IMR-90 (cell line): ENCODE measurements at regions not wholly inside any gene's neighbourhood (a gene's known extent, or its start where the extent isn't known, plus 50 kb on each side); places are given as distances from the start of the nearest gene placed in this dataset.
A peak's percentile ranks its signal among the peaks of the same experiment; 100 is the strongest.

Experiments used
- ATAC-seq: fragments of 200-7000 bp; cut with Tn5 transposase; 2 replicates; pipeline ENCODE4 v1.9.1; 2020; ENCODE audit warnings: low read depth, mild to moderate bottlenecking, moderate library complexity
- BruUV-seq: library from RNA; stranded (reverse); fragments of 400-500 nt; replicated peaks from 2 replicates; lab custom pipeline; 2021; lab: Mats Ljungman, UMichigan
- CTCF ChIA-PET: fragments of 300-600 bp; formaldehyde crosslinking; extraction: SDS; loops from one replicate; lab custom pipeline; 2021; ENCODE audit warnings: antibody characterized with exemption; lab: Yijun Ruan, JAX
- POLR2A ChIA-PET: fragments of 300-600 bp; sonication (Branson Sonifier 250); formaldehyde crosslinking; loops from one replicate; lab custom pipeline; 2022; ENCODE audit warnings: antibody characterized with exemption; ENCODE audit not compliant: unreplicated experiment; lab: Charles Lee
- DNase-seq: peaks from one replicate; pipeline ENCODE4 v3.0.0; 2013
- H2AFZ ChIP-seq: replicated peaks from 2 replicates; pipeline ENCODE3; 2013; ENCODE audit warnings: low read length, mild to moderate bottlenecking; ENCODE audit not compliant: poor library complexity
- H2AK5ac ChIP-seq: 2 replicates; pipeline ENCODE4 v1.6.1; 2013; ENCODE audit warnings: low read depth, low read length, inconsistent platforms
- H2AK9ac ChIP-seq: replicated peaks from 2 replicates; pipeline ENCODE3; 2013; ENCODE audit warnings: mild to moderate bottlenecking, low read depth, low read length, moderate library complexity; ENCODE audit not compliant: poor library complexity
- H2BK120ac ChIP-seq: 2 replicates; pipeline ENCODE4 v1.6.1; 2013; ENCODE audit warnings: low read depth, low read length, inconsistent platforms
- H2BK15ac ChIP-seq: 3 replicates; pipeline ENCODE4 v1.6.1; 2013; ENCODE audit warnings: low read depth, low read length, inconsistent platforms
- H2BK20ac ChIP-seq: 2 replicates; pipeline ENCODE4 v1.6.1; 2013; ENCODE audit warnings: low read depth, mild to moderate bottlenecking, inconsistent platforms, low read length, moderate library complexity
- H2BK5ac ChIP-seq: 2 replicates; pipeline ENCODE4 v1.6.1; 2013; ENCODE audit warnings: mild to moderate bottlenecking, low read depth, low read length, inconsistent platforms; ENCODE audit not compliant: poor library complexity, severe bottlenecking
- H3K14ac ChIP-seq: replicated peaks from 2 replicates; pipeline ENCODE4 v1.6.1; 2013; ENCODE audit warnings: low read depth, low read length, inconsistent platforms
- H3K18ac ChIP-seq: 2 replicates; pipeline ENCODE4 v1.6.1; 2013; ENCODE audit warnings: low read depth, low read length, control low read depth
- H3K23ac ChIP-seq: 2 replicates; pipeline ENCODE4 v1.6.1; 2013; ENCODE audit warnings: low read depth, low read length, inconsistent platforms
- H3K27ac ChIP-seq: 2 replicates; pipeline ENCODE4 v1.5.1; 2013; ENCODE audit warnings: mild to moderate bottlenecking, control low read depth, low read length; ENCODE audit not compliant: insufficient read depth
- H3K27me3 ChIP-seq: 2 replicates; pipeline ENCODE4 v1.6.1; 2013; ENCODE audit warnings: low read length; ENCODE audit not compliant: control insufficient read depth, insufficient read depth
- H3K36me3 ChIP-seq: 2 replicates; pipeline ENCODE4 v1.6.1; 2013; ENCODE audit warnings: low read length, mixed read lengths; ENCODE audit not compliant: control insufficient read depth, insufficient read depth
- H3K4ac ChIP-seq: 2 replicates; pipeline ENCODE4 v1.6.1; 2013; ENCODE audit warnings: low read depth, low read length, inconsistent platforms
- H3K4me1 ChIP-seq: 2 replicates; pipeline ENCODE4 v1.6.1; 2013; ENCODE audit warnings: low read length, mixed read lengths; ENCODE audit not compliant: control insufficient read depth, insufficient read depth
- H3K4me2 ChIP-seq: 2 replicates; pipeline ENCODE4 v1.6.1; 2013; ENCODE audit warnings: low read depth, mild to moderate bottlenecking, control low read depth, low read length, moderate library complexity
- H3K4me3 ChIP-seq: 2 replicates; pipeline ENCODE4 v1.5.1; 2013; ENCODE audit warnings: low read depth, mild to moderate bottlenecking, control low read depth, low read length, moderate library complexity; ENCODE audit not compliant: insufficient read depth
- H3K56ac ChIP-seq: 2 replicates; pipeline ENCODE4 v1.6.1; 2013; ENCODE audit warnings: low read length, inconsistent platforms; ENCODE audit not compliant: insufficient read depth; ENCODE audit errors: extremely low read depth
- H3K79me1 ChIP-seq, 2 experiments: 2 replicates each; pipeline ENCODE4 v1.6.1; 2013; ENCODE audit warnings: low read length in 2 of 2, inconsistent platforms in 1 of 2, low read depth in 1 of 2
- H3K9ac ChIP-seq: 2 replicates; pipeline ENCODE4 v1.6.1; 2013; ENCODE audit warnings: low read depth, low read length, control low read depth
- H3K9me1 ChIP-seq: 2 replicates; pipeline ENCODE4 v1.6.1; 2013; ENCODE audit warnings: low read length, inconsistent platforms; ENCODE audit not compliant: insufficient read depth
- H3K9me3 ChIP-seq: 2 replicates; pipeline ENCODE4 v1.6.1; 2013; ENCODE audit warnings: low read length; ENCODE audit not compliant: control insufficient read depth, insufficient read depth
- H4K20me1 ChIP-seq: 2 replicates; pipeline ENCODE4 v1.6.1; 2013; ENCODE audit warnings: low read length, inconsistent platforms; ENCODE audit not compliant: insufficient read depth
- H4K5ac ChIP-seq: 2 replicates; pipeline ENCODE4 v1.6.1; 2013; ENCODE audit warnings: mild to moderate bottlenecking, low read depth, low read length, control low read depth
- H4K8ac ChIP-seq, 2 experiments: 2 replicates each; pipeline ENCODE4 v1.6.1; 2013; ENCODE audit warnings: low read depth in 2 of 2, low read length in 2 of 2, control low read depth in 1 of 2, inconsistent platforms in 1 of 2
- H4K91ac ChIP-seq: 2 replicates; pipeline ENCODE4 v1.6.1; 2013; ENCODE audit warnings: low read depth, low read length, inconsistent platforms; ENCODE audit not compliant: insufficient read depth
- BHLHE40 ChIP-seq: fragments of 150-350 bp; IDR thresholded peaks from 2 replicates; pipeline ENCODE4 v1.6.1; 2016; ENCODE audit warnings: mild to moderate bottlenecking, low read depth, low read length
- CEBPB ChIP-seq: IDR thresholded peaks from 2 replicates; pipeline ENCODE4 v1.6.1; 2012; ENCODE audit warnings: low read depth, low read length, improper control_type of control experiment
- MAFK ChIP-seq: IDR thresholded peaks from 2 replicates; pipeline ENCODE4 v1.6.1; 2012; ENCODE audit warnings: low read depth, low read length, improper control_type of control experiment
- MAZ ChIP-seq: IDR thresholded peaks from 2 replicates; pipeline ENCODE4 v1.6.1; 2012; ENCODE audit warnings: low read depth, mild to moderate bottlenecking, low read length, improper control_type of control experiment, moderate library complexity, borderline replicate concordance
- MXI1 ChIP-seq: IDR thresholded peaks from 2 replicates; pipeline ENCODE4 v1.6.1; 2012; ENCODE audit warnings: low read depth, mild to moderate bottlenecking, low read length, moderate library complexity, borderline replicate concordance
- NFE2L2 ChIP-seq: fragments of 150-350 bp; IDR thresholded peaks from 2 replicates; pipeline ENCODE4 v1.6.1; 2016; ENCODE audit warnings: low read depth, mild to moderate bottlenecking, low read length
- POLR2A ChIP-seq: IDR thresholded peaks from 2 replicates; pipeline ENCODE4 v1.6.1; 2012; ENCODE audit warnings: mild to moderate bottlenecking, low read depth, low read length
- RAD21 ChIP-seq: IDR thresholded peaks from 2 replicates; pipeline ENCODE4 v1.6.1; 2012; ENCODE audit warnings: low read length, improper control_type of control experiment
- RCOR1 ChIP-seq: IDR thresholded peaks from 2 replicates; pipeline ENCODE4 v1.6.1; 2012; ENCODE audit warnings: mild to moderate bottlenecking, low read length, improper control_type of control experiment; ENCODE audit not compliant: insufficient replicate concordance
- SMC3 ChIP-seq: fragments of 150-350 bp; IDR thresholded peaks from 2 replicates; pipeline ENCODE4 v1.6.1; 2016; ENCODE audit warnings: low read depth, mild to moderate bottlenecking, antibody characterized with exemption, low read length, moderate library complexity
- WGBS, 2 experiments: methylation state at CpG; one replicate each; pipeline versions ENCODE4 v1.1.5 to v1.1.7; 2013; ENCODE audit warnings: missing lambda C conversion rate in 2 of 2; ENCODE audit not compliant: insufficient read length in 1 of 2; ENCODE audit errors: extremely low coverage in 2 of 2; 5-methylcytosine and 5-hydroxymethylcytosine counted together
- dilution Hi-C: fragments of 300-500 bp; cut with HindIII; formaldehyde crosslinking; loops from one replicate; pipeline ENCODE4 v1.14.3; 2018; ENCODE audit warnings: low sequenced_read_pairs; ENCODE audit not compliant: unreplicated experiment
- in situ Hi-C: fragments of 300-500 bp; cut with MboI; formaldehyde crosslinking; loops from 3 replicates; pipeline ENCODE4 v1.14.3; 2019; ENCODE audit warnings: low sequenced_read_pairs, inconsistent platforms, mixed read lengths
- intact Hi-C: fragments of 100-400 bp; cut with micrococcal nuclease; formaldehyde crosslinking; loops from 2 replicates; pipeline ENCODE4 v1.10.0; 2022
- TF ChIP-seq, protein P1 (sequence below): conservative IDR thresholded peaks from 2 replicates; pipeline ENCODE4 v1.5.1; 2012; ENCODE audit warnings: mild to moderate bottlenecking, low read depth, low read length, improper control_type of control experiment

DNA sequence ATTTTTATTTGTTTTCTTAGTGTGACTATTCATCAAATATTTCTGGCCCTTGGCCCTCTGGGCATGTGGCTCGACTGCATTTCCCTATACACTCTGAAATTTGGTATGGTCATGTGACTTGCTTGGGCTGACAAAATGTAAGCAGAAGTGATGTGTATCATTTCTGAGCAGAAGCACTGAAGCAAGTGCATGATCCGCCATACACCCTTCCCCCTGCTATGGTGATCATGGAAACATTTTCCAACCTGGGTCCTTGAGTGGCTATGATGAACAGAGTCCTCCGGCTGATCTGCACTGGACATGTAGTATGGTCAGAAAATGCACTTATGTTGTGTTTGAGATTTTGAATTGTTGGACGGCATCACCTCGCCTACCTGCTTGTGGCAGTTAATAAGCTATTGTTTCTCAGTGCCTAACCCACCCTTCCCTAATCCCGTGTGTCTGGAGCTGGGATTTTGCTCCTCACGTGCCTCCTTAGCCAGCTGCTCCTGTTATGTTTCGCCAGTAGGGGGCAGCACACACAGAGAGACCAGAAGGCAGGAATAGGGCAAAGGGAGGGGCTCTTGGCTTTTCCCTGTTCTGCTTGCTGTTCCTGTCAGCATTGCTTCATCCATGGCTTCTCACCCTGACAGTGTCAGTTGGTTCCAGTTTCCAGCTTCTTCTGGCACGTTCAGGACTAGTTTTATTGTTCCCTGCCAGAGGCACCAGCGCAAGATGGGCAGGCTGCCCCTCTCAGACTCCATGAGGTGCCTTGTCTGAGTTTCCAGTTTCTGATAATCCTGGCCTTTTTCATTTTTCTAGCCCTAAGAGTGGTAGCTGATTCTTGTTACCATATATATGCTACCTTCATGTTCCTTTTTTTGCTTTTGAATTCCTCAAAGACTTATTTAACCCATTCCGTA lies 207.4 kb downstream of the ARL6IP6 start:
- intact Hi-C loops: no loop called here
- H3K18ac ChIP-seq: no peak overlapping the region

More for the DNA sequence above, 207.4 kb downstream of the ARL6IP6 start:
- ChIA-PET POLR2A (no interaction called here), CTCF (no interaction called here)
- no peak overlapping the region for H3K27ac ChIP-seq
- no peak overlapping the region for H2AK9ac ChIP-seq
- H2AK5ac ChIP-seq: no peak overlapping the region
- no peak overlapping the region for H2BK15ac ChIP-seq
- DNase-seq (no peak), ATAC-seq (peak; percentile 63)
- no peak overlapping the region for H3K9ac ChIP-seq
- H2BK5ac ChIP-seq: no peak overlapping the region
- no peak overlapping the region for H3K14ac ChIP-seq
- no peak overlapping the region for H3K4me3 ChIP-seq
- H3K23ac ChIP-seq: no peak overlapping the region
- H3K27me3 ChIP-seq: no peaks in the 10 kb centered on the region
- no peak overlapping the region for H4K91ac ChIP-seq
- no peaks in the 10 kb centered on the region for H3K9me1 ChIP-seq
- H4K5ac ChIP-seq: no peak overlapping the region
- no peak overlapping the region for H3K4ac ChIP-seq
- H3K36me3 ChIP-seq: no peaks in the 10 kb centered on the region
- H3K4me2 ChIP-seq: no peak overlapping the region
- no peaks in the 10 kb centered on the region for H3K4me1 ChIP-seq
- H3K56ac ChIP-seq: no peak overlapping the region
- in situ Hi-C loops: no loop called here
- H4K20me1 ChIP-seq: no peaks in the 10 kb centered on the region
- WGBS, 2 experiments: 0% methylated on average over 1 of the region's 11 CpGs; no CpG with 5 or more reads in 1 of the 2 experiments
- H2AFZ ChIP-seq: no peak overlapping the region
- dilution Hi-C loops: no loop called here
- H4K8ac ChIP-seq: no peak overlapping the region
- no peaks in the 10 kb centered on the region; the same call in 1 of the 2 replicates for H3K9me3 ChIP-seq
- H2BK20ac ChIP-seq: no peak overlapping the region
- no peak overlapping the region for H2BK120ac ChIP-seq
- BruUV-seq: no TSS peak
- H3K79me1 ChIP-seq: no peaks in the 10 kb centered on the region
- TF ChIP-seq RCOR1: no peak
- no peak for TF ChIP-seq RAD21
- TF ChIP-seq, protein P1, sequence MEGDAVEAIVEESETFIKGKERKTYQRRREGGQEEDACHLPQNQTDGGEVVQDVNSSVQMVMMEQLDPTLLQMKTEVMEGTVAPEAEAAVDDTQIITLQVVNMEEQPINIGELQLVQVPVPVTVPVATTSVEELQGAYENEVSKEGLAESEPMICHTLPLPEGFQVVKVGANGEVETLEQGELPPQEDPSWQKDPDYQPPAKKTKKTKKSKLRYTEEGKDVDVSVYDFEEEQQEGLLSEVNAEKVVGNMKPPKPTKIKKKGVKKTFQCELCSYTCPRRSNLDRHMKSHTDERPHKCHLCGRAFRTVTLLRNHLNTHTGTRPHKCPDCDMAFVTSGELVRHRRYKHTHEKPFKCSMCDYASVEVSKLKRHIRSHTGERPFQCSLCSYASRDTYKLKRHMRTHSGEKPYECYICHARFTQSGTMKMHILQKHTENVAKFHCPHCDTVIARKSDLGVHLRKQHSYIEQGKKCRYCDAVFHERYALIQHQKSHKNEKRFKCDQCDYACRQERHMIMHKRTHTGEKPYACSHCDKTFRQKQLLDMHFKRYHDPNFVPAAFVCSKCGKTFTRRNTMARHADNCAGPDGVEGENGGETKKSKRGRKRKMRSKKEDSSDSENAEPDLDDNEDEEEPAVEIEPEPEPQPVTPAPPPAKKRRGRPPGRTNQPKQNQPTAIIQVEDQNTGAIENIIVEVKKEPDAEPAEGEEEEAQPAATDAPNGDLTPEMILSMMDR: peak; percentile 23; the same call in 1 of the 2 replicates
- peak; percentile 77; the same call in 1 of the 2 replicates for TF ChIP-seq BHLHE40
- TF ChIP-seq POLR2A: no peak
- no peak for TF ChIP-seq NFE2L2
- TF ChIP-seq SMC3: no peak
- no peak for TF ChIP-seq MXI1
- TF ChIP-seq MAFK: no peak
- no peak for TF ChIP-seq CEBPB
- TF ChIP-seq MAZ: no peak
